ENCODE measurements at regions not wholly inside any gene's neighbourhood (a gene's known extent, or its start where the extent isn't known, plus 50 kb on each side); places are given as distances from the start of the nearest gene placed in this dataset.

DNA sequence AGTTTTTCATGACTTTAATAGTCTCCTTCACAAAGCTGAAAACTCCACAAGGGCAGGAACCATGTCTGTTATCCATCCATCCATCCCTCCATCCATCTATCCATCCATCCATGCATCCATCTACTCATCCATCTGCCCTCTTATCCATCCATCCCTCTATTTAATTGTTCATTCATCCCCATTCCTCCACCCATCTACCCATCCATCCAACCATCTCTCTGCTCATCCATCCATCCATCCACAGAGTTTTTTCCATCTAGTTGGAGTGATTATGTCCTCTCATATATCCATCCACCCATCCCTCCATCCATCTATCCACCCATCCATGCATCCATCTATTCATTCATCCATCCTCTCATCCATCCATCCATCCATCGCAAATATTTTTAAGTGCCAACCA is 237.9 kb downstream of the EMX2 start:
- TF ChIP-seq, protein P1, sequence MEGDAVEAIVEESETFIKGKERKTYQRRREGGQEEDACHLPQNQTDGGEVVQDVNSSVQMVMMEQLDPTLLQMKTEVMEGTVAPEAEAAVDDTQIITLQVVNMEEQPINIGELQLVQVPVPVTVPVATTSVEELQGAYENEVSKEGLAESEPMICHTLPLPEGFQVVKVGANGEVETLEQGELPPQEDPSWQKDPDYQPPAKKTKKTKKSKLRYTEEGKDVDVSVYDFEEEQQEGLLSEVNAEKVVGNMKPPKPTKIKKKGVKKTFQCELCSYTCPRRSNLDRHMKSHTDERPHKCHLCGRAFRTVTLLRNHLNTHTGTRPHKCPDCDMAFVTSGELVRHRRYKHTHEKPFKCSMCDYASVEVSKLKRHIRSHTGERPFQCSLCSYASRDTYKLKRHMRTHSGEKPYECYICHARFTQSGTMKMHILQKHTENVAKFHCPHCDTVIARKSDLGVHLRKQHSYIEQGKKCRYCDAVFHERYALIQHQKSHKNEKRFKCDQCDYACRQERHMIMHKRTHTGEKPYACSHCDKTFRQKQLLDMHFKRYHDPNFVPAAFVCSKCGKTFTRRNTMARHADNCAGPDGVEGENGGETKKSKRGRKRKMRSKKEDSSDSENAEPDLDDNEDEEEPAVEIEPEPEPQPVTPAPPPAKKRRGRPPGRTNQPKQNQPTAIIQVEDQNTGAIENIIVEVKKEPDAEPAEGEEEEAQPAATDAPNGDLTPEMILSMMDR (IDR thresholded peaks at IDR 0.05): no peak
- no peak for TF ChIP-seq POLR2A (IDR thresholded peaks at IDR 0.05)
